DOHH2 (cell line): ENCODE measurements at regions not wholly inside any gene's neighbourhood (a gene's known extent, or its start where the extent isn't known, plus 50 kb on each side); places are given as distances from the start of the nearest gene placed in this dataset.

Source experiments
- EZH2phosphoT487 ChIP-seq: fragments of 200-600 bp; sonication (generic); IDR thresholded peaks from 2 replicates; pipeline ENCODE4 v1.6.1; 2017; ENCODE audit warnings: borderline replicate concordance, mild to moderate bottlenecking, antibody characterized with exemption, low read length, moderate library complexity, mixed read lengths
- TF ChIP-seq, protein P1 (sequence below): fragments of 200-600 bp; sonication (generic); IDR thresholded peaks from one replicate; pipeline ENCODE4 v1.5.1; 2014; ENCODE audit warnings: antibody characterized with exemption, mild to moderate bottlenecking, low read depth, low read length; ENCODE audit not compliant: poor library complexity, severe bottlenecking

GRCh38 chr10:29820890-29821461, 186.2 kb upstream of the SVIL start:
- TF ChIP-seq, protein P1, sequence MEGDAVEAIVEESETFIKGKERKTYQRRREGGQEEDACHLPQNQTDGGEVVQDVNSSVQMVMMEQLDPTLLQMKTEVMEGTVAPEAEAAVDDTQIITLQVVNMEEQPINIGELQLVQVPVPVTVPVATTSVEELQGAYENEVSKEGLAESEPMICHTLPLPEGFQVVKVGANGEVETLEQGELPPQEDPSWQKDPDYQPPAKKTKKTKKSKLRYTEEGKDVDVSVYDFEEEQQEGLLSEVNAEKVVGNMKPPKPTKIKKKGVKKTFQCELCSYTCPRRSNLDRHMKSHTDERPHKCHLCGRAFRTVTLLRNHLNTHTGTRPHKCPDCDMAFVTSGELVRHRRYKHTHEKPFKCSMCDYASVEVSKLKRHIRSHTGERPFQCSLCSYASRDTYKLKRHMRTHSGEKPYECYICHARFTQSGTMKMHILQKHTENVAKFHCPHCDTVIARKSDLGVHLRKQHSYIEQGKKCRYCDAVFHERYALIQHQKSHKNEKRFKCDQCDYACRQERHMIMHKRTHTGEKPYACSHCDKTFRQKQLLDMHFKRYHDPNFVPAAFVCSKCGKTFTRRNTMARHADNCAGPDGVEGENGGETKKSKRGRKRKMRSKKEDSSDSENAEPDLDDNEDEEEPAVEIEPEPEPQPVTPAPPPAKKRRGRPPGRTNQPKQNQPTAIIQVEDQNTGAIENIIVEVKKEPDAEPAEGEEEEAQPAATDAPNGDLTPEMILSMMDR, result no peak
- TF ChIP-seq EZH2phosphoT487, result no peak
